ENCODE measurements at regions not wholly inside any gene's neighbourhood (a gene's known extent, or its start where the extent isn't known, plus 50 kb on each side); places are given as distances from the start of the nearest gene placed in this dataset.

- H3K4me1 ChIP-seq (ENCODE audit: control insufficient read depth in 1 of 2, insufficient read depth in 2 of 2, low read length in 2 of 2): no peaks in the 10 kb centered on the region
- TF ChIP-seq POLR2AphosphoS5 (IDR thresholded peaks at IDR 0.05; ENCODE audit: low read depth, low read length) (no peak), SIN3A (IDR thresholded peaks at IDR 0.05; ENCODE audit: low read depth) (no peak), ELF1 (IDR thresholded peaks at IDR 0.05; ENCODE audit: borderline replicate concordance, low read depth) (no peak), ZNF274 (IDR thresholded peaks at IDR 0.05; ENCODE audit: low read depth, low read length) (no peak), RAD21 (IDR thresholded peaks at IDR 0.05; ENCODE audit: low read depth) (no peak)
- TF ChIP-seq, protein P1, sequence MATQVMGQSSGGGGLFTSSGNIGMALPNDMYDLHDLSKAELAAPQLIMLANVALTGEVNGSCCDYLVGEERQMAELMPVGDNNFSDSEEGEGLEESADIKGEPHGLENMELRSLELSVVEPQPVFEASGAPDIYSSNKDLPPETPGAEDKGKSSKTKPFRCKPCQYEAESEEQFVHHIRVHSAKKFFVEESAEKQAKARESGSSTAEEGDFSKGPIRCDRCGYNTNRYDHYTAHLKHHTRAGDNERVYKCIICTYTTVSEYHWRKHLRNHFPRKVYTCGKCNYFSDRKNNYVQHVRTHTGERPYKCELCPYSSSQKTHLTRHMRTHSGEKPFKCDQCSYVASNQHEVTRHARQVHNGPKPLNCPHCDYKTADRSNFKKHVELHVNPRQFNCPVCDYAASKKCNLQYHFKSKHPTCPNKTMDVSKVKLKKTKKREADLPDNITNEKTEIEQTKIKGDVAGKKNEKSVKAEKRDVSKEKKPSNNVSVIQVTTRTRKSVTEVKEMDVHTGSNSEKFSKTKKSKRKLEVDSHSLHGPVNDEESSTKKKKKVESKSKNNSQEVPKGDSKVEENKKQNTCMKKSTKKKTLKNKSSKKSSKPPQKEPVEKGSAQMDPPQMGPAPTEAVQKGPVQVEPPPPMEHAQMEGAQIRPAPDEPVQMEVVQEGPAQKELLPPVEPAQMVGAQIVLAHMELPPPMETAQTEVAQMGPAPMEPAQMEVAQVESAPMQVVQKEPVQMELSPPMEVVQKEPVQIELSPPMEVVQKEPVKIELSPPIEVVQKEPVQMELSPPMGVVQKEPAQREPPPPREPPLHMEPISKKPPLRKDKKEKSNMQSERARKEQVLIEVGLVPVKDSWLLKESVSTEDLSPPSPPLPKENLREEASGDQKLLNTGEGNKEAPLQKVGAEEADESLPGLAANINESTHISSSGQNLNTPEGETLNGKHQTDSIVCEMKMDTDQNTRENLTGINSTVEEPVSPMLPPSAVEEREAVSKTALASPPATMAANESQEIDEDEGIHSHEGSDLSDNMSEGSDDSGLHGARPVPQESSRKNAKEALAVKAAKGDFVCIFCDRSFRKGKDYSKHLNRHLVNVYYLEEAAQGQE (IDR thresholded peaks at IDR 0.05; ENCODE audit: low read depth): no peak
- no peak overlapping the region for H3K4me3 ChIP-seq (replicated peaks in 1 of 2; ENCODE audit: low read depth in 1 of 2, low read length in 2 of 2)
- DNase-seq (ENCODE audit: low read depth, low spot score) (no peak), ATAC-seq (no peak)
- ChIA-PET CTCF (no interaction called here), RAD21 (ENCODE audit: low non-redundant PET in 1 of 2, low total read pairs in 2 of 2, uncharacterized antibody in 2 of 2, unreplicated experiment in 2 of 2) (no interaction called here), POLR2A (no interaction called here)
- H3K4me2 ChIP-seq (ENCODE audit: low read length): no peak overlapping the region
- H3K9ac ChIP-seq (ENCODE audit: low read length): no peak overlapping the region
- no peak overlapping the region for H2AFZ ChIP-seq (ENCODE audit: low read depth, low read length, poor library complexity, severe bottlenecking)
- no peaks in the 10 kb centered on the region for H3K27me3 ChIP-seq (ENCODE audit: insufficient read depth, low read length)
- no peaks in the 10 kb centered on the region for H3K9me2 ChIP-seq (ENCODE audit: insufficient read depth)
- H3K27ac ChIP-seq (ENCODE audit: low read depth, low read length): no peak overlapping the region
- H3K36me3 ChIP-seq (ENCODE audit: control insufficient read depth in 1 of 2, insufficient read depth in 2 of 2, low read length in 2 of 2): no peaks in the 10 kb centered on the region
- no peaks in the 10 kb centered on the region for H4K20me1 ChIP-seq (ENCODE audit: insufficient read depth)
- H3K9me3 ChIP-seq (ENCODE audit: control insufficient read depth in 1 of 2, insufficient read depth in 1 of 2, low read depth in 1 of 2, low read length in 2 of 2): no peaks in the 10 kb centered on the region
- intact Hi-C loops (cut with micrococcal nuclease): no loop called here
- BruUV-seq (replicated peaks): no TSS peak
- no peaks in the 10 kb centered on the region for H3K79me2 ChIP-seq (ENCODE audit: insufficient read depth, low read length)
Measured at GRCh38 chrX:39450234-39450977, 647.4 kb downstream of the BCOR start.

Data from HCT116 (cell line).